GM12878 (cell line): ENCODE measurements at regions not wholly inside any gene's neighbourhood (a gene's known extent, or its start where the extent isn't known, plus 50 kb on each side); places are given as distances from the start of the nearest gene placed in this dataset.

ENCODE experiments used
- ATAC-seq: fragments of 200-7000 bp; cut with Tn5 transposase; 3 replicates; pipeline ENCODE4 v1.9.1; 2020; ENCODE audit warnings: mild to moderate bottlenecking, moderate library complexity
- BruUV-seq: library from RNA; stranded (reverse); fragments of 400-500 nt; replicated peaks from 2 replicates; lab custom pipeline; 2021; lab: Mats Ljungman, UMichigan
- CTCF ChIA-PET: fragments of 300-600 bp; sonication (Branson Sonifier 250); formaldehyde crosslinking; extraction: SDS; loops from one replicate; lab custom pipeline; 2021; ENCODE audit warnings: inconsistent platforms; lab: Yijun Ruan, JAX
- POLR2A ChIA-PET: fragments of 350-600 bp; formaldehyde crosslinking; extraction: SDS; loops from one replicate; lab custom pipeline; 2021; ENCODE audit warnings: inconsistent platforms; lab: Charles Lee
- RAD21 ChIA-PET: fragments of 300-600 bp; sonication (Branson Sonifier 250); formaldehyde crosslinking; loops from one replicate; lab custom pipeline; 2023; ENCODE audit warnings: antibody characterized with exemption; ENCODE audit not compliant: unreplicated experiment; lab: Charles Lee
- SMC1A ChIA-PET: fragments of 300-600 bp; sonication (Branson Sonifier 250); formaldehyde crosslinking; loops from one replicate; lab custom pipeline; 2023; ENCODE audit not compliant: unreplicated experiment, uncharacterized antibody; lab: Charles Lee
- DNase-seq: peaks from one replicate; pipeline ENCODE4 v3.0.0-alpha.2; 2011; ENCODE audit warnings: low read depth, low spot score
- FAIRE-seq: peaks from 3 replicates; lab custom pipeline; 2011; peaks lifted over from hg19 to GRCh38; lab: Jason Lieb, UNC
- H2AFZ ChIP-seq: 2 replicates; pipeline ENCODE4 v1.6.0; 2011; ENCODE audit warnings: low read depth, low read length, control low read depth; ENCODE audit not compliant: control insufficient read depth
- H3K27ac ChIP-seq: 2 replicates; pipeline ENCODE4 v1.5.1; 2011; ENCODE audit warnings: control low read depth; ENCODE audit not compliant: control insufficient read depth, insufficient read depth
- H3K27me3 ChIP-seq, 2 experiments: replicated peaks in 1 of 2; 2 replicates each; pipeline versions ENCODE4 v1.6.0 to v1.6.1; 2011; ENCODE audit warnings: low read length in 1 of 2; ENCODE audit not compliant: control insufficient read depth in 2 of 2, insufficient read depth in 2 of 2
- H3K36me3 ChIP-seq, 2 experiments: 2 replicates each; pipeline ENCODE4 v1.5.1; 2011; ENCODE audit warnings: low read length in 1 of 2; ENCODE audit not compliant: control insufficient read depth in 2 of 2, insufficient read depth in 2 of 2
- H3K4me1 ChIP-seq: 2 replicates; pipeline ENCODE4 v1.6.1; 2011; ENCODE audit warnings: mild to moderate bottlenecking, low read length, moderate library complexity, mixed read lengths; ENCODE audit not compliant: control insufficient read depth, insufficient read depth
- H3K4me2 ChIP-seq: 2 replicates; pipeline ENCODE4 v1.6.0; 2011; ENCODE audit warnings: control low read depth; ENCODE audit not compliant: control insufficient read depth, insufficient read depth
- H3K4me3 ChIP-seq: fragments of 200-600 bp; sonication (generic); 2 replicates; pipeline ENCODE4 v1.5.1; 2016
- H3K79me2 ChIP-seq: 2 replicates; pipeline ENCODE4 v1.6.0; 2011; ENCODE audit warnings: low read length; ENCODE audit not compliant: control insufficient read depth, insufficient read depth
- H3K9ac ChIP-seq: 2 replicates; pipeline ENCODE4 v1.8.0; 2011; ENCODE audit warnings: low read length, control low read depth, mixed read lengths; ENCODE audit not compliant: control insufficient read depth, insufficient read depth
- H3K9me3 ChIP-seq: replicated peaks from 3 replicates; pipeline ENCODE4 v1.5.1; 2011; ENCODE audit warnings: mild to moderate bottlenecking, low read length; ENCODE audit not compliant: control insufficient read depth, insufficient read depth
- H4K20me1 ChIP-seq: 2 replicates; pipeline ENCODE4 v1.6.0; 2011; ENCODE audit not compliant: control insufficient read depth, insufficient read depth
- CBFB ChIP-seq: IDR thresholded peaks from 2 replicates; pipeline ENCODE4 v1.6.1; 2016; ENCODE audit warnings: antibody characterized with exemption, low read depth
- CTCF ChIP-seq, 3 experiments: IDR thresholded peaks in 2 of 3; conservative IDR thresholded peaks in 1 of 3; 2 replicates each; pipeline ENCODE4 v1.5.1; 2011; ENCODE audit warnings: low read depth in 3 of 3, low read length in 3 of 3, mild to moderate bottlenecking in 3 of 3, control low read depth in 2 of 3, moderate library complexity in 2 of 3, inconsistent platforms in 1 of 3, mixed read lengths in 1 of 3; ENCODE audit not compliant: control insufficient read depth in 2 of 3, insufficient read depth in 1 of 3; ENCODE audit errors: extremely low read depth in 1 of 3
- FOS ChIP-seq: IDR thresholded peaks from 3 replicates; pipeline ENCODE4 v1.6.1; 2011; ENCODE audit warnings: borderline replicate concordance; ENCODE audit not compliant: insufficient read length; ENCODE audit errors: extremely low read depth
- FOXK2 ChIP-seq: fragments of 450-650 bp; IDR thresholded peaks from 2 replicates; pipeline ENCODE4 v1.6.1; 2017; ENCODE audit warnings: mild to moderate bottlenecking, moderate library complexity
- POLR2AphosphoS5 ChIP-seq: IDR thresholded peaks from 2 replicates; pipeline ENCODE4 v1.6.1; 2011; ENCODE audit warnings: mild to moderate bottlenecking, low read length, inconsistent platforms
- RAD21 ChIP-seq: IDR thresholded peaks from 2 replicates; pipeline ENCODE4 v1.6.1; 2011; ENCODE audit warnings: mild to moderate bottlenecking, low read depth, low read length, moderate library complexity; ENCODE audit not compliant: insufficient read depth
- RUNX3 ChIP-seq: IDR thresholded peaks from 2 replicates; pipeline ENCODE4 v1.6.1; 2012; ENCODE audit warnings: low read length, inconsistent platforms
- SIX5 ChIP-seq: IDR thresholded peaks from 2 replicates; pipeline ENCODE4 v1.6.1; 2011; ENCODE audit warnings: mild to moderate bottlenecking, low read depth, low read length, moderate library complexity; ENCODE audit not compliant: severe bottlenecking
- SMC3 ChIP-seq: IDR thresholded peaks from 2 replicates; pipeline ENCODE4 v1.6.1; 2011; ENCODE audit warnings: low read length, improper control_type of control experiment, borderline replicate concordance
- ZNF217 ChIP-seq: fragments of 450-650 bp; IDR thresholded peaks from 2 replicates; pipeline ENCODE4 v1.6.1; 2017; ENCODE audit warnings: antibody characterized with exemption, mild to moderate bottlenecking
- WGBS: methylation state at CpG from one replicate; pipeline ENCODE4 v1.1.6; 2016; ENCODE audit warnings: low lambda C conversion rate; ENCODE audit not compliant: insufficient replicate concordance, insufficient coverage; ENCODE audit errors: missing lambda C conversion rate; 5-methylcytosine and 5-hydroxymethylcytosine counted together
- in situ Hi-C: fragments of 300-500 bp; cut with MboI; formaldehyde crosslinking; loops from 9 replicates; pipeline ENCODE4 v1.14.3; 2018; ENCODE audit warnings: mixed read lengths
- intact Hi-C: fragments of 100-400 bp; cut with micrococcal nuclease; formaldehyde crosslinking; loops from one replicate; pipeline ENCODE4 v1.14.2; 2022; ENCODE audit not compliant: unreplicated experiment
- TF ChIP-seq, protein P1 (sequence below): IDR thresholded peaks from 2 replicates; pipeline ENCODE4 v1.6.1; 2011; ENCODE audit warnings: mild to moderate bottlenecking, low read depth, low read length, moderate library complexity; ENCODE audit not compliant: insufficient replicate concordance
- TF ChIP-seq, protein P2 (sequence below): IDR thresholded peaks from 2 replicates; pipeline ENCODE4 v1.6.1; 2012; ENCODE audit warnings: low read length, inconsistent platforms
- TF ChIP-seq, protein P3 (sequence below): fragments of 450-650 bp; IDR thresholded peaks from 2 replicates; pipeline ENCODE4 v1.6.1; 2017; ENCODE audit warnings: borderline replicate concordance
- TF ChIP-seq, protein P4 (sequence below): fragments of 450-650 bp; conservative IDR thresholded peaks from 2 replicates; pipeline ENCODE4 v1.6.1; 2017; ENCODE audit warnings: mild to moderate bottlenecking, moderate library complexity

DNA sequence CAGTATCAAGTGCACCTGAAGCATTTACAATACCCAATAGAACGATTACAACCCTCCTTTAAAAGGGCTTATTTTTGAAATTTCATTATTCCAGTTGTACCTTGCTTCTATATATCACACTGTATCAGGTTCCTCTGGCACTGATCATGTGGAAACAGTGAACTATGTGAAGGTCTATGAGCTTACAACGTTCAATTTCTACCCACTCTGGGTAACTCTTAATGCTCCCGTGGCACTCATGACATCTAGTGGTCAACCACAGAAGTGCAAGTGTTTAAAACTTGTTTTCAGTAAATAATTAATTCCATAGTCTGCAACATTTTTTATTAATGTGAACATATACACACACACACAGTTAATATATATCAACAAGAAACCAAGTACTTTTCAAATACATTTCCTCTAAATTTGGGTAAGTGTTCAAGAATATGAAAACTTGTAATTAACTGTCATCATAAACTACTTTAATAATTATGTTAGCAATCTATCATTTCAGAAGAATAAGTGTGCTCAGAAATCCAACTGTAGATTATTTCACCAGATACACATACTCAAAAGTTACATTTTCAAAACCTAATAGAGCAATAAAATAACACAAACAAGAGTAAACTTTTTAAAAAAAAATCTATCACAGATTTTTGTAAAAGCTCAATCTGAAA, 61.0 kb downstream of the MPP7 start:
- ATAC-seq = peak; percentile 70
- Histone ChIP-seq H3K4me3 (no peak overlapping the region), H3K27me3 (peaks cover 0 to 3% of the 10 kb centered on the region in 2 experiments; a peak in 1 of 4 replicates), H3K9ac (no peak overlapping the region), H2AFZ (no peak overlapping the region), H3K27ac (no peak overlapping the region), H3K4me2 (no peak overlapping the region), H3K79me2 (no peaks in the 10 kb centered on the region), H3K4me1 (no peaks in the 10 kb centered on the region), H4K20me1 (no peaks in the 10 kb centered on the region), H3K36me3 (no peaks in the 10 kb centered on the region), H3K9me3 (no peaks in the 10 kb centered on the region)
- TF ChIP-seq RUNX3 (peak; percentile 67), SIX5 (no peak), CBFB (peak; percentile 43; the same call in 1 of the 2 replicates), SMC3 (peak; percentile 65; the same call in 1 of the 2 replicates), ZNF217 (no peak), FOXK2 (no peak), CTCF (IDR thresholded peaks at IDR 0.05 in 2 of 3, conservative IDR thresholded peaks at IDR 0.05 in 1 of 3; ENCODE audit: control insufficient read depth in 2 of 3, extremely low read depth in 1 of 3, insufficient read depth in 1 of 3, low read depth in 3 of 3, low read length in 3 of 3) (peak; percentile 82 to 86 (median 83)), RAD21 (peak; percentile 79), POLR2AphosphoS5 (no peak), FOS (no peak)
- TF ChIP-seq, protein P1, sequence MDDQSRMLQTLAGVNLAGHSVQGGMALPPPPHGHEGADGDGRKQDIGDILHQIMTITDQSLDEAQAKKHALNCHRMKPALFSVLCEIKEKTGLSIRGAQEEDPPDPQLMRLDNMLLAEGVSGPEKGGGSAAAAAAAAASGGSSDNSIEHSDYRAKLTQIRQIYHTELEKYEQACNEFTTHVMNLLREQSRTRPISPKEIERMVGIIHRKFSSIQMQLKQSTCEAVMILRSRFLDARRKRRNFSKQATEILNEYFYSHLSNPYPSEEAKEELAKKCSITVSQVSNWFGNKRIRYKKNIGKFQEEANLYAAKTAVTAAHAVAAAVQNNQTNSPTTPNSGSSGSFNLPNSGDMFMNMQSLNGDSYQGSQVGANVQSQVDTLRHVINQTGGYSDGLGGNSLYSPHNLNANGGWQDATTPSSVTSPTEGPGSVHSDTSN = no peak
- TF ChIP-seq, protein P2, sequence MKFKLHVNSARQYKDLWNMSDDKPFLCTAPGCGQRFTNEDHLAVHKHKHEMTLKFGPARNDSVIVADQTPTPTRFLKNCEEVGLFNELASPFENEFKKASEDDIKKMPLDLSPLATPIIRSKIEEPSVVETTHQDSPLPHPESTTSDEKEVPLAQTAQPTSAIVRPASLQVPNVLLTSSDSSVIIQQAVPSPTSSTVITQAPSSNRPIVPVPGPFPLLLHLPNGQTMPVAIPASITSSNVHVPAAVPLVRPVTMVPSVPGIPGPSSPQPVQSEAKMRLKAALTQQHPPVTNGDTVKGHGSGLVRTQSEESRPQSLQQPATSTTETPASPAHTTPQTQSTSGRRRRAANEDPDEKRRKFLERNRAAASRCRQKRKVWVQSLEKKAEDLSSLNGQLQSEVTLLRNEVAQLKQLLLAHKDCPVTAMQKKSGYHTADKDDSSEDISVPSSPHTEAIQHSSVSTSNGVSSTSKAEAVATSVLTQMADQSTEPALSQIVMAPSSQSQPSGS = no peak
- TF ChIP-seq, protein P3, sequence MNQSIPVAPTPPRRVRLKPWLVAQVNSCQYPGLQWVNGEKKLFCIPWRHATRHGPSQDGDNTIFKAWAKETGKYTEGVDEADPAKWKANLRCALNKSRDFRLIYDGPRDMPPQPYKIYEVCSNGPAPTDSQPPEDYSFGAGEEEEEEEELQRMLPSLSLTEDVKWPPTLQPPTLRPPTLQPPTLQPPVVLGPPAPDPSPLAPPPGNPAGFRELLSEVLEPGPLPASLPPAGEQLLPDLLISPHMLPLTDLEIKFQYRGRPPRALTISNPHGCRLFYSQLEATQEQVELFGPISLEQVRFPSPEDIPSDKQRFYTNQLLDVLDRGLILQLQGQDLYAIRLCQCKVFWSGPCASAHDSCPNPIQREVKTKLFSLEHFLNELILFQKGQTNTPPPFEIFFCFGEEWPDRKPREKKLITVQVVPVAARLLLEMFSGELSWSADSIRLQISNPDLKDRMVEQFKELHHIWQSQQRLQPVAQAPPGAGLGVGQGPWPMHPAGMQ = no peak
- TF ChIP-seq, protein P4, sequence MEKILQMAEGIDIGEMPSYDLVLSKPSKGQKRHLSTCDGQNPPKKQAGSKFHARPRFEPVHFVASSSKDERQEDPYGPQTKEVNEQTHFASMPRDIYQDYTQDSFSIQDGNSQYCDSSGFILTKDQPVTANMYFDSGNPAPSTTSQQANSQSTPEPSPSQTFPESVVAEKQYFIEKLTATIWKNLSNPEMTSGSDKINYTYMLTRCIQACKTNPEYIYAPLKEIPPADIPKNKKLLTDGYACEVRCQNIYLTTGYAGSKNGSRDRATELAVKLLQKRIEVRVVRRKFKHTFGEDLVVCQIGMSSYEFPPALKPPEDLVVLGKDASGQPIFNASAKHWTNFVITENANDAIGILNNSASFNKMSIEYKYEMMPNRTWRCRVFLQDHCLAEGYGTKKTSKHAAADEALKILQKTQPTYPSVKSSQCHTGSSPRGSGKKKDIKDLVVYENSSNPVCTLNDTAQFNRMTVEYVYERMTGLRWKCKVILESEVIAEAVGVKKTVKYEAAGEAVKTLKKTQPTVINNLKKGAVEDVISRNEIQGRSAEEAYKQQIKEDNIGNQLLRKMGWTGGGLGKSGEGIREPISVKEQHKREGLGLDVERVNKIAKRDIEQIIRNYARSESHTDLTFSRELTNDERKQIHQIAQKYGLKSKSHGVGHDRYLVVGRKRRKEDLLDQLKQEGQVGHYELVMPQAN = no peak
- 12% methylated on average over 3 of the region's 3 CpGs for WGBS
- peak; percentile 2 for DNase-seq
- SMC1A ChIA-PET = interaction anchor here (1.0 to 2.4 kb wide), 4 partner anchors 21 to 682 kb away, joined by 3 to 17 read pairs (median 4); no protein-coding TSS in a partner anchor
- intact Hi-C loops = loop anchor here (2.0 to 5.0 kb wide), 2 partner anchors 500 to 683 kb away; no protein-coding TSS in a partner anchor
- FAIRE-seq = peak; percentile 78
- in situ Hi-C loops = no loop called here
- CTCF ChIA-PET = interaction anchor here (0.9 to 4.3 kb wide), 25 partner anchors 9 to 872 kb away, joined by 3 to 16 read pairs (median 4); no protein-coding TSS in a partner anchor
- BruUV-seq = no TSS peak
- POLR2A ChIA-PET = no interaction called here
- RAD21 ChIA-PET = interaction anchor here (1.0 to 1.5 kb wide), 2 partner anchors 103 to 872 kb away, joined by 3 to 7 read pairs; no protein-coding TSS in a partner anchor
